Fibroblast of skin of abdomen (primary cell): ENCODE measurements at regions not wholly inside any gene's neighbourhood (a gene's known extent, or its start where the extent isn't known, plus 50 kb on each side); places are given as distances from the start of the nearest gene placed in this dataset.

Experiments
- DNase-seq: peaks from one replicate; pipeline ENCODE4 v3.0.0-alpha.2; 2013

GRCh38 chr5:124692950-124693349, 53.5 kb downstream of the ZNF608 start:
- no peak for DNase-seq

- peak; percentile 88 for DNase-seq
These were observed 54.1 kb downstream of the ZNF608 start for GRCh38 chr5:124692324-124692723.

- DNase-seq = no peak
These were observed 56.8 kb downstream of the ZNF608 start for GRCh38 chr5:124689653-124690052.

- no peak for DNase-seq
These were observed 60.0 kb downstream of the ZNF608 start for GRCh38 chr5:124686239-124687004.

- no peak for DNase-seq
These were observed 61.0 kb downstream of the ZNF608 start for GRCh38 chr5:124685404-124685930.

- no peak for DNase-seq
These were observed 62.4 kb downstream of the ZNF608 start for GRCh38 chr5:124683917-124684555.

- no peak for DNase-seq
These were observed 66.8 kb downstream of the ZNF608 start for GRCh38 chr5:124679578-124680199.

- no peak for DNase-seq
These were observed 67.4 kb downstream of the ZNF608 start for GRCh38 chr5:124678922-124679519.

- DNase-seq = no peak
These were observed 68.0 kb downstream of the ZNF608 start for GRCh38 chr5:124678468-124678867.

- peak; percentile 74 for DNase-seq
These were observed 68.8 kb downstream of the ZNF608 start for GRCh38 chr5:124677374-124678351.

GRCh38 chr5:124675931-124676846, 70.2 kb downstream of the ZNF608 start:
- DNase-seq = no peak

GRCh38 chr5:124671193-124671592, 75.2 kb downstream of the ZNF608 start:
- no peak for DNase-seq

- no peak for DNase-seq
These were observed 75.7 kb downstream of the ZNF608 start for GRCh38 chr5:124670722-124671184.

GRCh38 chr5:124669956-124670721, 76.3 kb downstream of the ZNF608 start:
- no peak for DNase-seq

- no peak for DNase-seq
These were observed 77.2 kb downstream of the ZNF608 start for GRCh38 chr5:124669300-124669648.

GRCh38 chr5:124668353-124669299, 77.8 kb downstream of the ZNF608 start:
- DNase-seq = no peak

- DNase-seq = no peak
These were observed 80.8 kb downstream of the ZNF608 start for GRCh38 chr5:124665625-124666024.

- DNase-seq = no peak
These were observed 81.4 kb downstream of the ZNF608 start for GRCh38 chr5:124665035-124665434.

GRCh38 chr5:124664287-124664686, 82.2 kb downstream of the ZNF608 start:
- no peak for DNase-seq
